ENCODE measurements at regions not wholly inside any gene's neighbourhood (a gene's known extent, or its start where the extent isn't known, plus 50 kb on each side); places are given as distances from the start of the nearest gene placed in this dataset.
"Not testable (repeated sequence)": the region's sequence is repeated elsewhere in the genome, so short reads cannot be mapped to it uniquely, and the experiment has no call there.

- DNase-seq, result no peak
Observed at GRCh38 chr17:71849783-71850768, 270.7 kb upstream of the SOX9 start.

DNA sequence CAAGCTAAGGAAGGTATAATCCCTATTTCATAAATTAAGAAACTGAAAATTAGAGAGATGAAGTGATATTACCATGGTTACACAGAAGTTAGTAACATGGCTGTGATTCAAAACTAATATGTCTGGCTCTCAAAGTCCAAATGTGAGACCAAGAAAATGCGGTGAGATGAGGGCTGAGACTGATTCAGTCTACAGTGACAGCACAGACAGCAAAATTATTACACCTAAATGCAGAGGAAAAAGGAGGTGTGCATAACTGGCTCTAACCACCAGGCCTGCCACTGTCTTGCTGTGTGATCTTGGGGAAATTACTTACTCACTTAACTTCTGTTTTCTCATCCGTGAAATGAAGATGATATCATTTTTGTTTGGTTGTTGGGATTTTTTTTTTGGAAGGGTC, 270.0 kb upstream of the SOX9 start:
- no peak for DNase-seq

DNA sequence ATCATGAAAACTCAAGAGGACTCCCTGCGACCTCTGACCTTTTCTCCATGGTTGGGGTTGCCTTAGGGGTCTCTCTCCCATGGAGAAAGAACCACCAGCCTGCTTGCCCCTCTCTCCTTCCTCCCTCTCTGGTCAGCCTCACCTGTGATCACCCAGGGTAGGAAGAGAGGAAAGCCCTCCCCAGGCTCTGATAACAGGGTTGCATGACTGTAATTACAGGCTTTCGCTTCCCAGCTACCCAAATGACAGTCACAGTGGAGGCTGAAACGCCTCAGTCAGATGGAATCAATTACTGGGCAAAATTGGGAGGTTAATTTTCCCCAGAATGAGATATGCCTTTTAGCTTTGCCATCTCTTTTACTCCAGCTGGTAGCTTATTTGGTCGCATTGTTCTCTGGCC, 265.8 kb upstream of the SOX9 start:
- no peak for DNase-seq

GRCh38 chr17:71864755-71865154, 256.1 kb upstream of the SOX9 start:
- no peak for DNase-seq

DNA sequence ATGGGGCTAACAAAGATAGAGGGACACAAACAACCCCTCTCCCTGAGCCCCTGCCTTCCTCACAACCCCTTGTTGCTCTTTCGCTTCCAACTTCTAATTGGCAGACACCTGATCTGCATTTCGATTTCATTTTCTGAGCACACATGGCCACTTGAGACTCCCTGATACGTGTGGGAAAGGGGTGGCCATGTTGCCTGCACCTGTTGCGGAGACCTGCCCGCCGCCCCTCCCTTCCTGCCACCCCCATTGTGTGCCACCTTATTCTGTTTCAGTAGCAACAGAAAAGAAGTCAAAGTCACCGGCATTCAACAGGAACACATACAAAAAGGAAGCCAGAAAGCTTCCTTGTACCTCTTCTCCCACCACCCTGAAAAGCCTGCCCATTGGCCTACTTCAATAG, 254.7 kb upstream of the SOX9 start:
- DNase-seq, result no peak

DNA sequence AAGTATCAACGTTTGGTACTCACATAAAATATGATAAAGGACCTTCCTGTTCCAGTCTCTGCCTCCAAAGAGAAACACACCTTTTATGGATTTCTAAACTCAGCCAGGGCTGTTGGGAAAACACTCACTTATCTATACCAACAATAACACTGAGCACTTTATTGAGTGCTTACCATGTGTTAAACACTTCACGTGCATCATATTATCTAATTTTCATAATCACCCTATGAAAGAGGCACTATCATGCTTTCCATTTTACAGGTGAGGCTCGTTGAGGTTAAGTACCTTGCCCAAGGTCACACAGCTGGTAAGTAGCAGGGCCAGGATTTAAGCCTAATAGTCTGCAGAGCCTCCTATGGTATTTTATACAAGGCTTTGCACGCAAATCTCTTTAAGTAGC, 251.5 kb upstream of the SOX9 start:
- DNase-seq, result no peak

DNA sequence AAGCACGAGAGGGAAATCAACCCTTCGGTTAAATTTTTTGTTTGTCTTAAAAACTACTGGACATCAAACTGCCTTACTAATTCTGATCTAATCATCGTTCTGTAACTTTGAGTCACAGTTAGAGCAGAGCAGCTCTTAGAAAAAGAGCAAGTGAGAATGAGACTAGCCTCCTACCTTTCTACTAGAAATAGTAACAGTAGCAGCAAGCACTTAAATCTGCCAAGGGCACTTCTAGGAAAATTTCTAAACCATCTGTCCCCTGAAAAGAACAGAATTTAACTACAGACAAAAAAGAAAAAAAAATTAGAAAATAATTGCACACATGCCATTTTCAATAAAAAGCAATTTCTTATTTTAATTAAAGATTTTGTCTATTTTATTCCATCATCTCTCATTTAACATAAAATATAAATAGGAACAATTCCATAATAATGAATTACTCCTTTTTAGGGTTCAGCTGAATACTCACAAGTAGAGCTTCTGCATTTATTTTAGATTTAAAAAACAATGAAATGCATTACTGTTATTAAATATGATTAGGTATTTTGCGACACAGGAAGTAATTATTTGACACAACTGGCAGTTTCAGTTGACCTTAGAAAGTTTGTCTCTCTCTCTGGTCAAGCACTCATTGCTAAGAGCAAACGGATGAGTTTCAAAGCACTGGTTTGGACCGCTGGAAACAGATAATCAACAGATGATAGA, 250.8 kb upstream of the SOX9 start:
- DNase-seq, result no peak

- DNase-seq, result no peak
Observed at GRCh38 chr17:71870546-71870862, 250.3 kb upstream of the SOX9 start.

DNA sequence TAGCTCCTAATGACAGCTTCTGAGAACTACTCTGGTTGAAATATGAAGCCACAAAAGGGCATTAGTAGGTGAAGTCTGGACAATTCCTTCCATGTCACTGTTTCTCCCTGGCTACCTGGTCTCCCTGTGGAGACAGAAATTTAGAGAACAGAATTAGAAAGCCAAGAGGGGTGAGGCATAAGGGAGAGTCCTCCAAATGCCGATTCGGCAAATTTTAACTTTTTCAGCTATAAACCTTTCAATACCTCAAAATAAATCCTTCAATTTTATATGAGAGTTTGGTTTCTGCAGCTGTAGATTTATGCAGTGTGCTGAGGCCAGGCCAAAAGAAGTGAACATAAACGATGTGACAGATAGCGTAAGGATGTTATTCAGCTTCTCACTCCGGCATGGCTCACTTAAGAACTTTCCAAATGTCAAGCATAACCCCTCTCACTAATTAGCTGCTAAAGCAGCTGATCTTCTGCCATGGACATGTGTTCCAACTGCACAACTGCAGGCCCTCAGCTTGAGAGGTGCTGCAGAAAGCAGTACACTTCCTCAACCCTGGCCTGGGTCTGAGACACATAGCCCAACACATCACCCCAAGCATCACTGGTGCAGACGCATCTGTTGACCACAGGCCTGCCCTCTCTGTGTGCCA, 247.9 kb upstream of the SOX9 start:
- no peak for DNase-seq

DNA sequence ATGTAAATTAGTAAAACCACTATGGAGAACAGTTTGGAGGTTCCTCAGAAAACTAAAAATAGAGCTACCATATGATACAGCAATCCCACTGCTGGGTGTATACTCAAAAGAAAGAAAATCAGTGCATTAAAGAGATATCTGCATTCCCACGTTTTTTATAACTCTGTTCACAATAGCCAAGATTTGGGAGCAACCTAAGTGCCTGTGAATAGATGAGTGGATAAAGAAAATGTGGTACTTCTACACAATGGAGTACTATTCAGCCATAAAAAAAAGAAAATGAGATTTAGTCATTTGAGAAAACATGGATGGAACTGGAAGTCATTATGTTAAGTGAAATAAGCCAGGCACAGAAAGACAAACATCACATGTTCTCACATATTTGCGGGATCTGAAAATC, 246.0 kb upstream of the SOX9 start:
- DNase-seq, result not testable (repeated sequence)

GRCh38 chr17:71878271-71878670, 242.5 kb upstream of the SOX9 start:
- DNase-seq, result no peak

GRCh38 chr17:71878998-71879397, 241.8 kb upstream of the SOX9 start:
- no peak for DNase-seq

GRCh38 chr17:71881041-71881440, 239.8 kb upstream of the SOX9 start:
- no peak for DNase-seq

DNA sequence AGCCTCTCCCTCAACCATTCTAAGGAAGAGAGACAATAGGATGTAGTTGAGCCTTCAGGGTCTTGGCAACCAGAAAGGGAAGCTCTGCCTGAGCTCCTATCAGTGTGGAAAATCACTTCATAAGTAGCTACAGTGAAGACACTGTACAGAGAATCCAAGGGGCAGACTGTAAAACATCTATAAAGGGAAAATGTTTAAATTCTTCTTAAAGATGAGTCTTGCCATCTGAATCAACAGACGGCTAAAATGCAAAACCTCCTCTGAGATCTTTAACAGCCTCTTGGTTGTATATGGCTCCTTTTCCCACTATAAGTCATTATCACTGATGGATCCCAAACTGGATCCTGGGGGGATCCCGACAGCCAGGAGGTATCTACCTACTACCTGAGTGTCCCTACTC, 239.2 kb upstream of the SOX9 start:
- no peak for DNase-seq

GRCh38 chr17:71883258-71883657, 237.6 kb upstream of the SOX9 start:
- no peak for DNase-seq

DNA sequence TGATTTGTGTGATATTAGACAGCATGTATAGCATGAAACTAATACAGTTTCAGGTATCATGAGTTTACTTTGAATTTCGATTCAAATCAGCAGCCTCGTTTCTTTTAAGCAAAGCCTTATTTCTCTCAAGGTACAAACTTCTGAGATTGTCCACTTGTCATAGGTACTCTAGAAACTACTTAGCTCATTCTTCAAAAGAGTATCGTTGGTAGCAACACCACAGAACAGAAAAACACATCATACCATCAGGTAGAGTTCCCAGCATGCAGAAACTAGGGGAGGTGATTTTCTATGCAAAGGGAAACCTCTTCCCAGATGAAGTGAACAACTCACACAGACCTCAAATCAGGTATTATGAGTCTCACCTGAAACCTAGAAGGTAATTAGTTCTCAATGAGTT, 237.0 kb upstream of the SOX9 start:
- DNase-seq, result no peak

- DNase-seq, result no peak
Observed at GRCh38 chr17:71885662-71886061, 235.2 kb upstream of the SOX9 start.

- no peak for DNase-seq
Observed at GRCh38 chr17:71899317-71899716, 221.5 kb upstream of the SOX9 start.

GRCh38 chr17:71900621-71901229, 220.1 kb upstream of the SOX9 start:
- no peak for DNase-seq

GRCh38 chr17:71902894-71903506, 217.8 kb upstream of the SOX9 start:
- DNase-seq, result no peak

- DNase-seq, result no peak
Observed at GRCh38 chr17:71905376-71906031, 215.3 kb upstream of the SOX9 start.

DNA sequence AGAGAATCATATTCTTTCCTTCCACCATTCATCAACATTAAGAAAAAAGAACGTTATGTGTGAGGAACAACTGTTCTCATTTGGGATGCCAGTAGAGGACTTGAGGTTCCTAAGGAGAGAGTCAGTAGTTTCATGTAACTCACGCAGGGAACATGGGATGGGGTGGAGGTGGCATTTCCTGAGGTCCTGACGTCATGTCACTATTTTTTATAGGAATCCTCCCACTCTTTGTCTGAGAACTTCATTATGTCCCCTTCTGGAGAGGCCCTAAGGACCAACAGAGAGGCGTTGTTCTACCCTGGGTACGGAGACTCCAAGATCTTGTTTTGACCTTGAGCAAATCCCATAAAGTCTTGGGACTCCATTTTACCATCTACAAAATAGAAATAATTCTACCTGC, 211.7 kb upstream of the SOX9 start:
- no peak for DNase-seq
